HG03108 (cell line): ENCODE measurements at regions not wholly inside any gene's neighbourhood (a gene's known extent, or its start where the extent isn't known, plus 50 kb on each side); places are given as distances from the start of the nearest gene placed in this dataset.

ENCODE experiments used
- ATAC-seq: cut with Tn5 transposase; IDR thresholded peaks from one replicate; pipeline ENCODE4 v1.9.1; 2021; ENCODE audit warnings: moderate library complexity; ENCODE audit not compliant: unreplicated experiment

DNA sequence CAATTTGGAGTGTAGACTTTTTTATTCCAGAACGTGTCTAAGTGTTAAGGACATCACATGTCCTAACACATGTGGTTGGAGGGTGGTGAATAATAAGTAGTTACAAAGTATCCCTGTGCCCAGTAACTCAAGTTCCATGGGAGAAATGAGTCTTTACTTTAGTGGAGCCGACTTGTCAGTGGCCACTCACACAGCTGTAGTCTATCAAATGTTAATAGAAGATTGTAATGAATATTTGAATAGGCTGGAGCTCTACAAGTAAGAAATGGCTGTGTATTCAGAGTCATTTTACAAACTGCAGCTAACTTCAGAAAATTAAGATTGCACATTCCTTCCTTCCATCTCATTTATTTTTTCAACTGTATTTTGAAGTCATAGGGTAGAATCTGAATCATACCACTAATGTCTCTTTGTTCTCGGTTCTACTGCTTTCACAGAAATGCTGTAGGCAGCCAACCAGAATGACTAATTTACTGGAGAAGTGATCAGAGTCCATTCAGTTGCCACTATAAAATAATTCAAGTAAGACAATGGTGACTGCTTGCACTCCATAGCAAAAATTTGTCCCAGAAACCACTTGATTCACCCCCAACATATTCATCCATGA lies 394.8 kb downstream of the NR2F1-AS1 start:
- ATAC-seq = no peak

DNA sequence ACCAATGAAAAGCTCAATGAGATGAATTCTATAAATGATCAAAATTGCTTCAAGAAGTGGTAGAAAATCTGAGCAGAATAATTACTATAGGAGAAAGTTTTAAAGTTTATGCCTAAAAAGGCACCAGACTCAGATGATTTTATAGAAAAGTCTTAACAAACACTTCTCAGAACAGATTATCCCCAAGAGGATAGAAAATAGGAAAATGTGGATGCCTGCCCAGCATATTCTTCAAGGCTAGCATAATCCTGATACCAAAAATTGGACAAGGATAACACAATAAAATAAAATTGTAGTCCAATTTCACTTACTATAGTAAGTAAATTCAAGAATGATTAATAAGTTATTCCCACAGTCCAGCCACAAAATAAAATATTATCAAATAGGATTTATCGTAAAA lies 397.0 kb downstream of the NR2F1-AS1 start:
- ATAC-seq = no peak

DNA sequence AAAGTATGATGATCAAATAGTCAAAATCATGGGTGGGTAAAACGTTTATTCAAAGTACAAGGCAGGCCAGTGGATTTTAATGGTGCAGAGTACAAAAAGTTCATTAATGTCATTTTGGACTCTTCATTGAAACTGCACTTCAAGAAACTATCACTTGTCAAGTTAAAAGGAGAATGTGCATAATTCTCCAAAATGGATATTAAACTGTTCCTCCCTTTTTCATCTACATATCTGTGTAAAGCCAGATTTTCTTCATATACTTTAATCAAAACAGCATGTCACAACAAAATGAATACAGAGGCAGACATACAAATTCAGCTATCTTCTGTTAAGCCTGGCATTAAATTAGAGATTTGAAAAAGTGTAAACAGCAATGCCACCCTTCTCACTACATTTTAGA lies 401.6 kb downstream of the NR2F1-AS1 start:
- no peak for ATAC-seq

DNA sequence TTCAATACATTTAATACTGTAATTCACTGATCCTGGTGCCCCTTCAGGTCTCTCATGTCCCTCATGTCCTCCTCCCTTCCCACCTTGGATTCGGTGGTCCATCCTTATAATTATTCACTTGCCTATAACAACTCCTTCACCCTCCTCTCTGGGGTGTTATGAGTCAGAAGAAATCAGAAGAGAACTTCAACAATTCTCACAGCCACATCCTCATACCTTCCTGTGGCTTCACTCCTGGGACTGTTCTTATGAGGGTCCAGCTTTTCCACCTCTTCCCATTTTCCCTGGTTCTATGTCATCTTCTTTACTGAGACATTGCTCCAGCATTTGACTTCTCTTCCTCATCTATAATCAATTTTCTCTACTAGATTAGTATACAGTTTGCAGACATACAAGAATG lies 406.1 kb downstream of the NR2F1-AS1 start:
- no peak for ATAC-seq

DNA sequence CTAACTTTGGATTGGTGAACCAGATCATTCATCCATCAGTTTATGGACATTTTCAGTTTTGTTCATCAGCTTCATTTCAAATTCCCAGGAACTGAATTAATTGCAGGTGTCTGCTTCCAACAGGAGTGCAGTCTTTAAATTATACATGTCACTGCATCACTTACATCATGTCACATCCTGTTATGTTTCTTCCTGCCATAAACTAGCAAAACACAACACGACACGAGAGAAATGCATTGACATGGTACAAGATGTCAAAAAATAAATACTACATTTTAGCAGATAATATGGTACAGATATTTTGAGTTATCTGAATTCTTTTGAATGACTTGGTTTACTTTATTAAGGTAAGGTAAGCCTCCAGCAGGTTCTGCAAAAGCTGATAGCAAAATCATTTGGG lies 415.5 kb downstream of the NR2F1-AS1 start:
- ATAC-seq = no peak

DNA sequence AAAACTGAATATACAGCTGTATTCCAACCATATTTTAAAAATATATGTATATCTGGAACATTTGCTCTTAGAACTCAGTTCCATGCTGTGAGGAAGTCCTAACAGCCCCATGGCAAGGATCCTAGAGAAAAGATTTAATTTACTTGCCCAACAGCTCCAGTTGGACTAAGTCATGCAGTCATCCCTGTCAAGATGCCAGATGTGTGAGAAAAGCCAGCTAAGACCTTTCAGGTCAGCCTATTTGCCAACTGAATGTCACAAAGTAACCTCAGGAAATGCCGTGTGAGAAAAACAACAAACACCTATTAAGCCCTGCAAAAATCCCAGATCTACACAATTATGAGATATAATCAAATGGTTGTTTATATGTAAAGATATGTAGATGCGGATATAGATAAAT lies 416.3 kb downstream of the NR2F1-AS1 start:
- ATAC-seq = no peak

DNA sequence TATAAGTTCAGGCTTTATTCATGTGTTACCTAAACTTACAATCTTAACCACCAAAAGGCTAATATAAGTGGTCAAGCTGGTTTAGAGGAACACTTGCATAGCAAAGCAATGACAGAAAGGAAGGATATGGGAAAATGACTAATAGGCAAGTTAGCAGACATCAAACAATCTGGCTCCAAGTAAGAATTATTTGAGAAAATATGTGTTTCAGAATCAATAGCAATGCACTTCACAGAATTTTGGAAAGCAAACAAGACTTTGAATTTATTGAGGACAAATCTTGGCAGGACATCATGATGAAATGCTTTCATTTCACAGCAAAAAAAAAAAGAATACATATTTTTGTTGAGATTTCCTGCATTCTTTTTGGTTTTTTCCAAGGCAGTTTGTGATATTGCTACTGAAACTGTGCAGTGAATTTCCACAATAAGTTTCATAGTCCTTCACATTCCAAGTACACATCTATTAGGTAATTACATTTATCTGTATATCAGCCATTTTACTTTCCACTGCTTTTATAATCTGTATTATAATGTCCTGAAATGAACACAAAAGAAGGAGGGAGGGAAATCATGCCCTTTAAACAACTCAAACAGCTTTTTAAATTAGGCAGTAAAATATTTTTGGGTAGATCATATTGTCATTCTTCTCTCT lies 417.9 kb downstream of the NR2F1-AS1 start:
- ATAC-seq = no peak

DNA sequence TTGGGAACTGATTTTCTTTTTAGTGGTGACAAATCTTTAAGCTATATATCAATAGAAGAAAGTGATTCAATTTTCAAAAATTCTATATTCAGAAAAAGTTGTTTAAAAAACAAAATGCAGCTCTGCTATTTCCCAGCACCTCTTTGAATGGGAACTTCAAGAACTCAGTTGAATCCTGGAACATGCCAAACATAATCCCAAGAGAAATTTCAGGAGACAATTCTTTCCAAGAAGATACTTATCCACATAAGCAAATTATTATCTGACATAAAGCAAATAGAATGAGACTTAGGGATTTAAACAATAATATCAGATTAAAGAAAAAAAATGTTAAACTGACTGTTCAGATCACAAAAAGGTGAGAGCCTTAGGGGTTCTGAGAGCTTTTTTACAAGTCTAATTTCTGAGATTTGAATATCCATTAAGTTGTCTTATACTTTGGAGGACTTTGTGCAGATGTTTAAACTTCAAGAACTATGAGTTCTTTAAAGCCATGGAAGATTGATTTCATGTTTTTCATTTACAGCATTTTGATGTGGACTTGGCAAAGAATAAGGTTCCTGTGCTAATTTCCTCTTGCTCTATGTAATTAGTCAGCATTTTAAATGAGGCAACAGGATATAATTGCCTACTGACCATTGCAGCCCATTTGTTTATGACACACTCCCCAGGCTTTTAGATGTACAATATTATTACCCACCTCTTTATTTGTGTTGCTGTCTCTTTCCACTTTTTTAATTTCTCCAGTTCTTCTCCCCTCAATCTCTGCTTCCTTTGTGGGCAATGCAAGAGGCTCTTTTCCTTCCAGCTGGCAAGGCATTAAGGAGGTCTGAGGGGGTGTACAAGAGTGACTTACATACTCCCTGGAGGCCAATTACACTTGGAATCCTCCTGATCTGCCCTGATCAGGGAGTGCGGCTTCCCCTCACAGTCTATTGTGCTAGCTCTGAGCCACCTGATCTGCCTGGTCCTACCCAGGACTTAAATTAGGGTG lies 419.1 kb downstream of the NR2F1-AS1 start:
- ATAC-seq = no peak

DNA sequence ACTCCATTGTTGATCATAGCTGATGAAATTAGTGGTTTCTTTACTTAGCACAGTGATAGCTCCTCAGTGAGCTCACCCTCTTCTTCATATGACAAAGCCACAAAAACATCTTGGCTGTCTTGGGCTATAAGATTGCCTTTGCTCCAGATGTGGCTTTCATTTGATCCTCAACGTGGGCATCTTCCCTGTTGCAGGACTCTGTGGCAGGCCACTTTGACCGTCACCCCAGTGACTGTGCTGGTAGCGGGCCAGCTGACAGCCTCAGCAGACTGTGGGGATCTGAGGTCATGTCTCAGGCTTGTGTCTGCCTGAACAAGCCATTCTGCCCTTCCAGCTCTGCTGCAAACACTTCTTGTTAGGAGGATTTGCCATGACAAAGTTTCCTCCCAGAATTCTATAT lies 422.2 kb downstream of the NR2F1-AS1 start:
- no peak for ATAC-seq

DNA sequence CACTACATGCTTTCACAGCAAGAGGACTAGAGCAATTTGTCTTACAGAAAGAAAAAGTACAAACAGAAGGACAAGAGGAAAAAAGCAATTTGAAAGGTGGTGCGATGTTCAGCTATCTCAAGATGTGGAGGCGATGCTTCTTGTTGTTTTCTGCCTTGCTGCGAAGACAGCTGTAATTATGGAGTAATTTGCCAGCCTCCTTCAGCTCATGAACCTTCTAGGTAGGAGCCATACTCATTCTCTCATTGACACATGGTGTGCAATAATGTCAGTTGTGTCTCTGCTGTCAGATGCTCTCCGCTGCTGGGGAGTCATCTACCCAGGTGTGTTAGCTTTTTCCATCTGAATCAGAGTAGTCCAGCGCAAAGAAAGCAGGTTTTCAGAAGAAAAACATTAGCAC lies 424.5 kb downstream of the NR2F1-AS1 start:
- no peak for ATAC-seq

DNA sequence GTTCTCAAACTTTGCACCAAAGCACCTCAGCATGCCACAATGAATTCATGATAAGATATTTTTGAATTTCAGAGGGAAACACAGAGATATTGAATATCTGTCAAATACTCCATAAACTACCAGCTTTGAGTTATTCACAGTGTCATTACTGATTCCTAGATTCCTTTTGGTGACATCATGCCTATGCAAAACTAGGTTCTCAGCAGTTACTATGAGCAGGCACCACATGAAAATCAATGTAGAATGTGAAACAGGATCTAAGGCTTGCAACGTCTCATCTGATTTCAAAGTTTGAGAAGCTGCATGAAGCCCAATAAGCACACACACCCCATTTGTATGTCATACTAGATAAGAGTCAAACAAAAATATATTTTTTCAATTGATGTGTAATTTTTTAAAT lies 426.5 kb downstream of the NR2F1-AS1 start:
- ATAC-seq = no peak

DNA sequence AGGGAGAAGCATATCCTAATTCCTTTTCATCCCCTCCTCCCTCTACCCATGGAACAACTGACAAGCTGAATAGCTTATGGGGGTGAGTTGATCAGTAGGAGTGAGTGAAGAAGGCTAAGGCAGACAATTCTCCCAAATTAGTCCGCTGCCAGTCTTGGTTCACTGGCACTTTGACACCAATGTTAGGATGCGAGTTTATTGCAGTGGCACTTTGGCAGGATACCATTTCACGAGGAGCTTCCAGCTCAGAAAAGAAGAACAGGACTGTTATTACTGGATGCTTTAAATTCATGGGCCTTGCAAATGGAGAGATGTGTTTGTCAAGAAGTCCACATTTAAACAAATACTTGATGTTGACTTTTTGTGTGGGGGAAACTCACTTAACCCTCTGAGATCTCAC lies 427.6 kb downstream of the NR2F1-AS1 start:
- ATAC-seq = no peak

DNA sequence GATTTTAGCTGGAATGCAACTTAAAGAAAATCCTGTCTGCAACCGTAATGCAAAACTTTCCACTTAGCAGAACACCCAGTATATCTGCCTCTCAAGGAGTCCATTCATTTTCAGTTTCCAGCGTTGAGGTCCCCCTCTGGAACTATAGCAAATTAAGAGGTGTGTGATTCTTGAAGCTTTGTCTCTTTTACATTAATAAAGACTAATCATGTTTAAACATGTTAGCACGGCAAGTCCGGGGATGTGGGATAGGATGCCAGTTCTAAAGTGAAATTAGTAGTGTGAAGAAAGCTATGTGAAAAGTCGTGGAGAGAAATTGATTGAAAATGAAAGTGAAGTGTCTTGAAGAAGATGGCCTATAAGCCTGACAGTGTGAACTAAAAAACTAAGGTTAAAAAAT lies 429.1 kb downstream of the NR2F1-AS1 start:
- ATAC-seq = no peak

DNA sequence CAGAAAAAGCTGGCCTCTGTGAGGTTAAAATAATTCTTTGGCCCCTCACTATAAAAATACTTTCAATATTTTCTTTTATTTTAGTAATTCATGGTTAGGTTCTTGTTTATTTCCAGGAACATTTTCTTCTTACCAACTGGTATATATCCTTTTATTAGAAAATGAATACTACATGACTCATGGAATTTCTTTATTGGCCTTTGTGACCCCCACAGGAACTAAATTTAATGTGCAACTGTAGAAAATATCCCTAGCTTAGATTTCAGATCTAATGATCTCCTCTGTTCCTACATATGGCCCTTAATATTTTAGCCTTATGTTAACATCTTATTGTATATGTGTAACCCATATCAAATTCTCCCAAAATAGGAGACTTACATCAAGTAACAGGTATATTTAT lies 429.9 kb downstream of the NR2F1-AS1 start:
- no peak for ATAC-seq

DNA sequence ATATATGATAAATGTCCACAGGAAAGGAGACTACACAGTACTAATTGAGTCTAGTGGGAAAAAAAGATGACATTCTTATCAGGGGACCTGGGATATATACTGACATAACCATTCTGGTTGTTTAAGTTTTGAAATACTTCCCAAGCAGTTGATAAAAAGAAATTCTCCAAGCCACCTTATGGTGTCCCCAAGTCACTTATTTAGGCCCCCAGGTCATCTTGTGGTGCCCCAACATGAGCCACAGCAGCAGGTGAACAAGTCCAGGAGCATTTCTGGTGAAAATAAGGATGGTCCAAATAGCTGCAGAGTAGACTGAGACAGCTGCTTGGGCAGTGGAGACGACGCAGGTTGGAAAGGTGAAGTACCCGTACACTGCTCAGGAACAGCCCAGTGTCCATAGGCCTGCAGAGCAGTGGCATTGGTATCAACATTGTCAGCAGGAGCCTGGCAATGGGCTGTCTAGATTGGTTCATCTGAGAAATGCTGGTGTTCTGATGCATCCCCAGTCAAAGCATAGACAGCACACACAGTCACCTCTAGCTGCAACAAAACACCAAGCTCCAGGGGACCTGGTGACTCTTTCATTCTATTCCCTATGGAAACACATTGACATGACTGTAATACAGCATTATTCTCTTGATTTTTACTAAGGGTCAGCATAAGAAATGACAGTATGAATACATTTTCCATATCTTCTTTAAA lies 430.6 kb downstream of the NR2F1-AS1 start:
- no peak for ATAC-seq

DNA sequence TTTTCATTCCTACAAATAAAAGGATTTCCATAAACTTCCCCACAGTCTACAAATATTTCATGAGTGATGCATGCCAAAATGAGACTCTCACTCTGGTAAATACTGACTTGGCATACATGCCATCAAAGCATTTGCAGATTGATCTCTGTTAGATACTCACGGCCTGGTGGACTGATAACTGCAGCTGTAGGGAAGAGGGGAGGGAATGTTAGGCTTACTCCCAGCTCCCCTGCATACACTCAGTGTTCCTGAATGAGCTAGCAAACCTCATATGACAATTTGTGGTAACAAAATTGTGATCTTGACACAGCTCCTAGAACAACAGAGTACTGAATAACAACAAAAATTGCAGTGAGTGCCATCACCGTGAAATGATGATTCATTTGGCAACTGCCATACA lies 435.3 kb downstream of the NR2F1-AS1 start:
- no peak for ATAC-seq

DNA sequence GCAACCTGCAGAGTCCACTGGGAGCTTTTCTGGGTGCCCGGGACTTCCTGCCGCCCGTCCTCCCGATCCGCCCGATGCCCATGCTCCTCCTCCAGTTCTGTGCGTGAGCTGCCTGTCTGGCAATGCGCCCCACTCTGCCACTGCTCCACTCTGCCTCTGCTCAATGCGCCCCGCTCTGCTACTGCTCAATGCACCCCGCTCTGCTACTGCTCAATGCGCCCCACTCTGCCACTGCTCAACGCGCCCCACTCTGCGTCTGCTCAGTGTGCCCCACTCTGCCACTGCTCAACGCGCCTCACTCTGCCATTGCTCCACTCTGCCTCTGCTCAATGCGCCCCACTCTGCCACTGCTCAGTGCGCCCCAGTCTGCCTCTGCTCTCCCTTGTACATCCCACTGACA lies 436.0 kb downstream of the NR2F1-AS1 start:
- no peak for ATAC-seq

DNA sequence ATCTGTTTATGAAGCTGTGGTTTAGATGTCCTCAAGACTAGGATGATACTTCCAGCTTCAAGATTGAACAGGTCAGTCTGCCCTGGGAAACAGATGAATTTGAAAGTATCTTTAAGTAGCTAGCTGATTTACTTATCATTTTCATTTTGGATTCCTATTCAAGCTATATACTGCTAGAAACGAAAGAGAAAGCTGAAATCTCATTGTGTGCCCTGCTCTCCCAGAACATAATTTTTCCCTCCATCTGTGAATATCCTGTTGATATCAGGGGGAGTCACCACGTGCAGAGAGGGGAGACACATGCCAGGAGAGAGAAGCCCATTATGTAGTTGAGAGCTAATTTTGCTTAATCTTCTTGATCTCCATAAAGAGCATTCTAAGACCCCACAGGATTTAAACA lies 439.1 kb downstream of the NR2F1-AS1 start:
- no peak for ATAC-seq

DNA sequence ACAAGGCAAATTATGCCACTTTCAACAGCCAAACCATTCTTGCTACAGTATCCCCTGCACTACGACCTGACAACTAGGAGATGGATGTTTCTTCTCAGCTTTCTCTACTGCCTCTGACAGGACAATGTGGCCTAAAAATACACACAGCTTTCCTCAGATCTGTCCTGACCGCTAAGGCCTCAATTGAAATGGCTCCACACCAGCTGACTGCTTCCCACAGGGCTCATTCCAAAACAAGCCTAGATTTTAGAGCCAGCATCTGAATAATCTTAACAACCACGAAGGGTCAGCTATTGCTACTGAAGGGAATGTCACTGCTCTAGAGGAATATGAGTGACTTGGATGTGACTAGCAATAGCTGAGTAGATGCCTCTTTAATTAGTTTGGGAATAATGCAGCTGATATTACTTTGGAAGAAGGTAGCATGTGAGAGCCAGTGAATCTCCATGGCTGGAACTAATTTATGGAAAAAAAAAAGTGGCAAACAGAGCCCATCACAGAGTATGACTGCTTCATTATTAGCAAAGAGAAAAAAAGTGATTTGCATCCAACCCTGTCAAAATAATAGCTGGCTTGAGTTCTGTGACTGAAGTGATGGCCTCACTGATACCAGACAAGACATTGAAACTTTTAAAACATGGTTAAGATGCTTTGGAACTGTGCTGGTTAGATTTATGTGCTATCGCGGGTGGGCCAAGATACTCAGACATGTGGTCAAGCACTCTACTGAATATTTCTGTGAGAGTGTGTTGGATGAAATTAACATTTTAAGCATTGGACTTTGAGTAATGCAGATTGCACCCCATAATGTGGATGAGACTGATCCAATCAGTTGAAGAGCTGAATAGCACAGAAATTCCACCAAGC lies 450.2 kb downstream of the NR2F1-AS1 start:
- ATAC-seq = no peak

DNA sequence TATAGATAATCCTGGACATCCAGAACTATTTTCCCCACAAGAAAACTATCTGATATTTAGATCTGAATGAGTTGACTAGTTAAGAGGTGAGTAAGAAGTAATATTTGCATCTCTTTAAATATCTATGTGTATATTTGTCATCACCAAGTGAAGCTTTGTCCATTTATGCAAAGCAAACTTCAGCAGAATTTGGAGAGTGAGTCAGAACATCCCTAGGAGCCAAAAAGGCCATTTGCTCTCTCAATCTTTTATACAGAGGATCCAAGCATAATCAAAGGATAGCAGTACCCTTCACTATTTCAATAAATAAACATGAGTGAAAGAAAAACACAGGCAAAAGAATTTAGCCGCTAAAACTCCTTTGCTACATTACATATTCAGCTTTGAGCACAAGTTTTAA lies 454.4 kb downstream of the NR2F1-AS1 start:
- ATAC-seq = no peak
